Endothelial cell of umbilical vein (primary cell): ENCODE measurements at regions not wholly inside any gene's neighbourhood (a gene's known extent, or its start where the extent isn't known, plus 50 kb on each side); places are given as distances from the start of the nearest gene placed in this dataset.

Experiments
- BruUV-seq: library from RNA; stranded (reverse); fragments of 400-500 nt; replicated peaks from 2 replicates; lab custom pipeline; 2021; lab: Mats Ljungman, UMichigan
- CTCF ChIA-PET: fragments of 300-600, 350-600 bp; sonication (Branson Sonifier 250); formaldehyde crosslinking; loops from one replicate; lab custom pipeline; 2021; ENCODE audit warnings: antibody characterized with exemption, inconsistent platforms; lab: Charles Lee
- POLR2A ChIA-PET: fragments of 300-600, 350-600 bp; sonication (Branson Sonifier 250); formaldehyde crosslinking; loops from one replicate; lab custom pipeline; 2021; ENCODE audit warnings: antibody characterized with exemption, inconsistent platforms; lab: Charles Lee
- DNase-seq: peaks from one replicate; pipeline ENCODE4 v3.0.0-alpha.2; 2011; ENCODE audit warnings: low read depth, low spot score
- FAIRE-seq: peaks from 2 replicates; lab custom pipeline; 2011; peaks lifted over from hg19 to GRCh38; lab: Jason Lieb, UNC
- H2AFZ ChIP-seq: 2 replicates; pipeline ENCODE4 v1.6.0; 2012; ENCODE audit warnings: low read depth, low read length, control low read depth, inconsistent platforms
- H3K27ac ChIP-seq: 2 replicates; pipeline ENCODE4 v1.5.1; 2011; ENCODE audit warnings: low read depth, mild to moderate bottlenecking, control low read depth, low read length, moderate library complexity; ENCODE audit not compliant: insufficient read depth
- H3K27me3 ChIP-seq, 2 experiments: 2 replicates each; pipeline versions ENCODE4 v1.6.0 to v1.6.1; 2011; ENCODE audit warnings: low read length in 2 of 2, mixed read lengths in 1 of 2; ENCODE audit not compliant: control insufficient read depth in 2 of 2, insufficient read depth in 2 of 2
- H3K36me3 ChIP-seq, 2 experiments: 2 replicates in 1 of 2; 3 replicates in 1 of 2; pipeline ENCODE4 v1.5.1; 2011; ENCODE audit warnings: low read length in 2 of 2, mild to moderate bottlenecking in 1 of 2, moderate library complexity in 1 of 2; ENCODE audit not compliant: control insufficient read depth in 2 of 2, insufficient read depth in 2 of 2; ENCODE audit errors: extremely low read depth in 1 of 2
- H3K4me1 ChIP-seq: 3 replicates; pipeline ENCODE4 v1.5.1; 2011; ENCODE audit warnings: mild to moderate bottlenecking, low read length; ENCODE audit not compliant: control insufficient read depth, insufficient read depth; ENCODE audit errors: extremely low read depth
- H3K4me2 ChIP-seq: 2 replicates; pipeline ENCODE4 v1.6.1; 2011; ENCODE audit warnings: low read length, control low read depth, mixed read lengths; ENCODE audit not compliant: insufficient read depth
- H3K4me3 ChIP-seq, 3 experiments: fragments of 200-600 bp in 1 of 3; sonication (generic), shearing (Covaris generic) in 1 of 3; replicated peaks in 1 of 3; 2 replicates each; pipeline ENCODE4 v1.5.1; 2011 to 2016; ENCODE audit warnings: control low read depth in 3 of 3, low read length in 3 of 3, mild to moderate bottlenecking in 2 of 3, inconsistent platforms in 1 of 3, low read depth in 1 of 3, moderate library complexity in 1 of 3; ENCODE audit not compliant: insufficient read depth in 1 of 3
- H3K79me2 ChIP-seq: 2 replicates; pipeline ENCODE4 v1.6.0; 2012; ENCODE audit warnings: low read length, inconsistent platforms; ENCODE audit not compliant: control insufficient read depth, insufficient read depth
- H3K9ac ChIP-seq: replicated peaks from 2 replicates; pipeline ENCODE3; 2011; ENCODE audit warnings: low read length, control low read depth; ENCODE audit not compliant: insufficient read depth; ENCODE audit errors: extremely low read depth
- H3K9me1 ChIP-seq: replicated peaks from 3 replicates; pipeline ENCODE4 v1.6.0; 2011; ENCODE audit warnings: mild to moderate bottlenecking, low read length; ENCODE audit not compliant: control insufficient read depth, insufficient read depth; ENCODE audit errors: extremely low read depth
- H3K9me3 ChIP-seq: replicated peaks from 2 replicates; pipeline ENCODE4 v1.5.1; 2012; ENCODE audit warnings: low read length, inconsistent platforms; ENCODE audit not compliant: control insufficient read depth, insufficient read depth
- H4K20me1 ChIP-seq: replicated peaks from 2 replicates; pipeline ENCODE3; 2011; ENCODE audit warnings: mild to moderate bottlenecking, low read length; ENCODE audit not compliant: control insufficient read depth, insufficient read depth; ENCODE audit errors: extremely low read depth
- EZH2 ChIP-seq: IDR thresholded peaks from 2 replicates; pipeline ENCODE4 v1.6.1; 2012; ENCODE audit warnings: borderline replicate concordance, low read depth, mild to moderate bottlenecking, moderate library complexity, low read length, inconsistent platforms; ENCODE audit not compliant: severe bottlenecking
- GATA2 ChIP-seq: IDR thresholded peaks from 2 replicates; pipeline ENCODE4 v1.7.0; 2011; ENCODE audit warnings: low read depth, mild to moderate bottlenecking, moderate library complexity, mixed read lengths, low read length; ENCODE audit not compliant: insufficient read length, insufficient read depth
- MAX ChIP-seq: IDR thresholded peaks from 2 replicates; pipeline ENCODE4 v1.6.1; 2011; ENCODE audit not compliant: insufficient read depth, insufficient read length
- MYC ChIP-seq: IDR thresholded peaks from one replicate; pipeline ENCODE4 v1.6.1; 2011; ENCODE audit warnings: mild to moderate bottlenecking, low read depth, low read length
- POLR2AphosphoS5 ChIP-seq: IDR thresholded peaks from 2 replicates; pipeline ENCODE4 v1.6.1; 2012; ENCODE audit warnings: low read depth, mild to moderate bottlenecking, control low read depth, low read length, moderate library complexity; ENCODE audit not compliant: insufficient read depth
- dilution Hi-C: fragments of 300-500 bp; cut with MboI; formaldehyde crosslinking; loops from one replicate; pipeline ENCODE4 v1.15.0; 2019; ENCODE audit warnings: low sequenced_read_pairs; ENCODE audit not compliant: extremely low pct_ligation_motif_present
- intact Hi-C: fragments of 100-400 bp; cut with micrococcal nuclease; formaldehyde crosslinking; loops from one replicate; pipeline ENCODE4 v1.10.0; 2022

- Histone ChIP-seq H3K9me3 (peaks cover 6% of the 10 kb centered on the region), H3K27ac (no peak overlapping the region), H3K9me1 (no peaks in the 10 kb centered on the region), H3K4me3 (no peak overlapping the region), H3K4me1 (no peaks in the 10 kb centered on the region), H3K79me2 (no peaks in the 10 kb centered on the region), H3K4me2 (no peak overlapping the region), H3K36me3 (no peaks in the 10 kb centered on the region), H3K9ac (no peak overlapping the region), H3K27me3 (no peaks in the 10 kb centered on the region), H4K20me1 (no peaks in the 10 kb centered on the region), H2AFZ (no peak overlapping the region)
- no peak for TF ChIP-seq MAX
- TF ChIP-seq GATA2, result no peak
- TF ChIP-seq POLR2AphosphoS5, result no peak
- no peak for TF ChIP-seq EZH2
- FAIRE-seq (no peak), DNase-seq (no peak)
- intact Hi-C loops, result no loop called here
- CTCF ChIA-PET, result no interaction called here
- dilution Hi-C loops, result no loop called here
- POLR2A ChIA-PET, result no interaction called here
- no TSS peak for BruUV-seq
These were observed 299.8 kb upstream of the EPHA3 start for GRCh38 chr3:88807491-88808105.

GRCh38 chr3:88809993-88810392, 297.4 kb upstream of the EPHA3 start:
- H3K4me3 ChIP-seq, result no peak overlapping the region
- H2AFZ ChIP-seq, result no peak overlapping the region

More at GRCh38 chr3:88809993-88810392, 297.4 kb upstream of the EPHA3 start:
- Histone ChIP-seq H3K4me1 (no peaks in the 10 kb centered on the region), H3K9ac (no peak overlapping the region), H3K9me3 (peaks cover 10% of the 10 kb centered on the region), H3K36me3 (no peaks in the 10 kb centered on the region), H3K27ac (no peak overlapping the region), H4K20me1 (no peaks in the 10 kb centered on the region), H3K4me2 (no peak overlapping the region), H3K27me3 (no peaks in the 10 kb centered on the region), H3K79me2 (no peaks in the 10 kb centered on the region), H3K9me1 (no peaks in the 10 kb centered on the region)
- no peak for TF ChIP-seq MYC
- DNase-seq (no peak), FAIRE-seq (no peak)
- intact Hi-C loops (no loop called here), dilution Hi-C loops (no loop called here)
- ChIA-PET CTCF (no interaction called here), POLR2A (no interaction called here)
- no TSS peak for BruUV-seq
